ENCODE measurements at regions not wholly inside any gene's neighbourhood (a gene's known extent, or its start where the extent isn't known, plus 50 kb on each side); places are given as distances from the start of the nearest gene placed in this dataset.
A peak's percentile ranks its signal among the peaks of the same experiment; 100 is the strongest.

DNA sequence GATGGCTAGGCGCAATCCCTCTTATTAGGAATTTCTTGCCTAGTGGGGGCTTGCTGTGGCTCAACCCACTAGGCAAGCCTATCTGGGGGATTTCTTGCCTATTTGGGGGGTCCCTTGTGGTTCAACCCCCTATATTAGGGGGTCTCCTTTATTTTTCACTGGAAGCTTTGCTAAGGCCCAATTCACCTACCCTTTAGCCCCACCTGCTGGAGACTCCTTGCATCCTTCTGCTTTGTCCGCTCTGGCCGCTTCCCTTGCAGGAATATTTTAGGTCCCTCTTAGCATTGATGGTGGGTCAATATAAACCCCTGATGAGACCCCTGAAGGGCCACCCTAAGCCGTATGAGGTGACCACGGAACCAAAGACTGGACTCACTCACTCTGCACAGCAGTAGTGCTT lies 1552.1 kb downstream of the AACS start:
- Histone ChIP-seq H3K4me2 (ENCODE audit: low read depth, low read length, poor library complexity, severe bottlenecking) (no peak overlapping the region), H3K79me2 (ENCODE audit: low read length) (no peaks in the 10 kb centered on the region), H4K20me1 (ENCODE audit: insufficient read depth, low read depth, low read length) (no peaks in the 10 kb centered on the region), H3K27me3 (ENCODE audit: low read length) (no peaks in the 10 kb centered on the region), H3K4me3 (ENCODE audit: low read length) (no peak overlapping the region), H3K9ac (ENCODE audit: low read length) (no peak overlapping the region), H3K36me3 (ENCODE audit: insufficient read depth, low read length) (no peaks in the 10 kb centered on the region), H3K9me2 (replicated peaks; ENCODE audit: insufficient read depth, low read length) (no peaks in the 10 kb centered on the region), H3K4me1 (ENCODE audit: low read length) (no peaks in the 10 kb centered on the region), H2AFZ (ENCODE audit: low read length) (no peak overlapping the region), H3K9me3 (ENCODE audit: low read length) (peaks cover 9% of the 10 kb centered on the region), H3K27ac (ENCODE audit: low read length) (no peak overlapping the region)
- peak; percentile 63 for DNase-seq

DNA sequence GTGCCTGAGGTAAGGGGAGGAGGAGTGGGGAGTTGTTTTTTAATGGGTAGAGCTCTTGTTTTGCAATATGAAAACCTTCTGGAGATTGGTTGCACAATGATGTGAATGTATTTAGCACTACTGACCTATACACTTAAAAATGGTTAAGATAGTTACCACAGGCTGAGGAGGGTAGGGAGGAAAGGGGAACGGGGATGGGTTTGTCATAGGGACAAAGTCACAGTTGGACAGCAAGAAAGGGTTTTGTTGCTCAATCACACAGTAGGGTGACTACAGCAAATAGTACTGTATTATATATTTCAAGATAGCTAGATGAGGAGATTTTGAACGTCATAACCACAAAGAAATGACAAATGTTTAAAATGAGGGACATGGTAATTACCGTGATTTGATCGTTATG lies 1562.4 kb downstream of the AACS start:
- H3K79me2 ChIP-seq (ENCODE audit: low read length): no peaks in the 10 kb centered on the region
- no peaks in the 10 kb centered on the region for H3K9me2 ChIP-seq (replicated peaks; ENCODE audit: insufficient read depth, low read length)
- no peak overlapping the region for H3K27ac ChIP-seq (ENCODE audit: low read length)
- no peaks in the 10 kb centered on the region for H3K36me3 ChIP-seq (ENCODE audit: insufficient read depth, low read length)
- H3K4me3 ChIP-seq (ENCODE audit: low read length): no peak overlapping the region
- no peaks in the 10 kb centered on the region for H3K27me3 ChIP-seq (ENCODE audit: low read length)
- H3K4me2 ChIP-seq (ENCODE audit: low read depth, low read length, poor library complexity, severe bottlenecking): no peak overlapping the region
- no peak overlapping the region for H2AFZ ChIP-seq (ENCODE audit: low read length)
- H4K20me1 ChIP-seq (ENCODE audit: insufficient read depth, low read depth, low read length): no peaks in the 10 kb centered on the region
- no peak overlapping the region for H3K9ac ChIP-seq (ENCODE audit: low read length)
- no peak for DNase-seq
- no peaks in the 10 kb centered on the region for H3K9me3 ChIP-seq (ENCODE audit: low read length)
- H3K4me1 ChIP-seq (ENCODE audit: low read length): no peaks in the 10 kb centered on the region

DNA sequence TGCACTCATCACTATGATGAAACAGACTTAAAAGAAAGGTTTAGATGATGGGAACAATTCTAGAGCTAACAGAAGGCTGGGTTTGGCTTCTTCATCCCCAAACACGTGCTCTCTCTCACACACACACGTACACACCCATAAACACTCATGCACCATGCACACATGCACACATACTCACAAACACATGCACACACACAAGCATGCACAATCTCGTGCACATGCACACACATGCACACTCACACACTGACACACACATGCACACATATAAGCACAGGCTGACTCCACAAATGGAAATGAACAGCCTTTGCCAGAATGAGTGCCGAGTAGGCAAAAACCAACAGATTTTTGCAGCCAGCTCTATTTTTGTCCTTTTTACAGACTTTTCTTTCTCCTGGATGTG lies 1571.6 kb downstream of the AACS start:
- Histone ChIP-seq H3K9me3 (ENCODE audit: low read length) (peaks cover 5% of the 10 kb centered on the region), H2AFZ (ENCODE audit: low read length) (no peak overlapping the region), H3K4me2 (ENCODE audit: low read depth, low read length, poor library complexity, severe bottlenecking) (no peak overlapping the region), H3K79me2 (ENCODE audit: low read length) (no peaks in the 10 kb centered on the region), H3K4me3 (ENCODE audit: low read length) (no peak overlapping the region), H3K9me2 (replicated peaks; ENCODE audit: insufficient read depth, low read length) (no peaks in the 10 kb centered on the region), H4K20me1 (ENCODE audit: insufficient read depth, low read depth, low read length) (no peaks in the 10 kb centered on the region), H3K27ac (ENCODE audit: low read length) (no peak overlapping the region), H3K27me3 (ENCODE audit: low read length) (no peaks in the 10 kb centered on the region), H3K9ac (ENCODE audit: low read length) (no peak overlapping the region), H3K36me3 (ENCODE audit: insufficient read depth, low read length) (no peaks in the 10 kb centered on the region), H3K4me1 (ENCODE audit: low read length) (no peaks in the 10 kb centered on the region)
- DNase-seq: no peak

DNA sequence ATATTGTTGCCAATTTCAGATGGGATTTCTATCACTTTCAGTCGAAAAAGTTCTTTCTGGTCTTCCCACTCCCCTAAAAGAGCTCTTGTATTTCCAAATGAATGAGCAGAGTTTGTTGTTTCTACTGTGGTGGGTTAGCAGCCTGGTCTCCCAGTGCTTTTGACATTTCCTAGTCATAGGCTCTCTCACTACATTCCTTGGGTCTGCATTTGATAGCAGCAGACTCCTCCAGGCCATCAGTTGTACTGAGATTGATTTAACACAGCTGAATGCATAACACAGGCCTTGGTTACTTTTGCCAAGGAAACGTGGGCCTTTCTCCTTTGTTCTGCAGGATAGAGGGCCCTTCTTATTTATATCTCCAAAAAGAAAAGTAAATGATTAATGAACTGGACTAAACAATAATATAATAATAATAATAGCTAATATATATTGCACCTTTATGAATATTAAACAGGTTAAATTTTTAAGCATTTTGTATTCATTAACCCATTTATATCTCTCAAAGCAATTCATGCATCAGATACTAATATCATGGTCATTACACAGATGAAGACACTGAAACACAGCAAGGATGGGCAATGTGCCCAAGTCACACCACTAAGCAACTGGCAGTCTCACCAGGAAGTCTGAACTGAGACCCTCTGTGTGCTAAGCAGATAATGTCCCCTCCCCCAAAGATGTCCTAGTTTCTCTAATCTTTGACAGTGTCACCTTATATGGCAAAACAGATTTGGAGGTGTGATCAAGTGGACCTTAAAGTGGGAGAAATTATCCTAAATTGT lies 1579.2 kb downstream of the AACS start:
- Histone ChIP-seq H3K4me2 (ENCODE audit: low read depth, low read length, poor library complexity, severe bottlenecking) (no peak overlapping the region), H3K79me2 (ENCODE audit: low read length) (no peaks in the 10 kb centered on the region), H3K27me3 (ENCODE audit: low read length) (no peaks in the 10 kb centered on the region), H3K9me3 (ENCODE audit: low read length) (peaks cover 4% of the 10 kb centered on the region; the same call in 1 of the 2 replicates), H3K4me3 (ENCODE audit: low read length) (no peak overlapping the region), H3K4me1 (ENCODE audit: low read length) (no peaks in the 10 kb centered on the region), H2AFZ (ENCODE audit: low read length) (no peak overlapping the region), H3K9ac (ENCODE audit: low read length) (no peak overlapping the region), H3K36me3 (ENCODE audit: insufficient read depth, low read length) (no peaks in the 10 kb centered on the region), H4K20me1 (ENCODE audit: insufficient read depth, low read depth, low read length) (no peaks in the 10 kb centered on the region), H3K27ac (ENCODE audit: low read length) (no peak overlapping the region), H3K9me2 (replicated peaks; ENCODE audit: insufficient read depth, low read length) (no peaks in the 10 kb centered on the region)
- DNase-seq: no peak

GRCh38 chr12:126648074-126648473 lies 1582.8 kb downstream of the AACS start:
- H4K20me1 ChIP-seq (ENCODE audit: insufficient read depth, low read depth, low read length): no peaks in the 10 kb centered on the region
- H3K27me3 ChIP-seq (ENCODE audit: low read length): no peaks in the 10 kb centered on the region
- no peak overlapping the region for H3K4me2 ChIP-seq (ENCODE audit: low read depth, low read length, poor library complexity, severe bottlenecking)
- no peak overlapping the region for H3K4me3 ChIP-seq (ENCODE audit: low read length)
- H3K9me2 ChIP-seq (replicated peaks; ENCODE audit: insufficient read depth, low read length): no peaks in the 10 kb centered on the region
- no peak for DNase-seq
- H3K9ac ChIP-seq (ENCODE audit: low read length): no peak overlapping the region
- H3K36me3 ChIP-seq (ENCODE audit: insufficient read depth, low read length): no peaks in the 10 kb centered on the region
- no peak overlapping the region for H2AFZ ChIP-seq (ENCODE audit: low read length)
- no peak overlapping the region for H3K27ac ChIP-seq (ENCODE audit: low read length)
- H3K79me2 ChIP-seq (ENCODE audit: low read length): no peaks in the 10 kb centered on the region
- no peaks in the 10 kb centered on the region for H3K4me1 ChIP-seq (ENCODE audit: low read length)
- peaks cover 4% of the 10 kb centered on the region; the same call in 1 of the 2 replicates for H3K9me3 ChIP-seq (ENCODE audit: low read length)

- Histone ChIP-seq H3K27me3 (ENCODE audit: low read length) (no peaks in the 10 kb centered on the region), H3K4me3 (ENCODE audit: low read length) (no peak overlapping the region), H3K9me3 (ENCODE audit: low read length) (peaks cover 4% of the 10 kb centered on the region; the same call in 1 of the 2 replicates), H2AFZ (ENCODE audit: low read length) (no peak overlapping the region), H3K79me2 (ENCODE audit: low read length) (no peaks in the 10 kb centered on the region), H3K4me2 (ENCODE audit: low read depth, low read length, poor library complexity, severe bottlenecking) (no peak overlapping the region), H3K9me2 (replicated peaks; ENCODE audit: insufficient read depth, low read length) (no peaks in the 10 kb centered on the region), H4K20me1 (ENCODE audit: insufficient read depth, low read depth, low read length) (no peaks in the 10 kb centered on the region), H3K27ac (ENCODE audit: low read length) (no peak overlapping the region), H3K36me3 (ENCODE audit: insufficient read depth, low read length) (no peaks in the 10 kb centered on the region), H3K4me1 (ENCODE audit: low read length) (no peaks in the 10 kb centered on the region), H3K9ac (ENCODE audit: low read length) (no peak overlapping the region)
- no peak for DNase-seq
Observed at GRCh38 chr12:126651133-126651532, 1585.9 kb downstream of the AACS start.

- no peak overlapping the region for H3K4me2 ChIP-seq (ENCODE audit: low read depth, low read length, poor library complexity, severe bottlenecking)
- H3K79me2 ChIP-seq (ENCODE audit: low read length): no peaks in the 10 kb centered on the region
- H4K20me1 ChIP-seq (ENCODE audit: insufficient read depth, low read depth, low read length): no peaks in the 10 kb centered on the region
- H3K27ac ChIP-seq (ENCODE audit: low read length): no peak overlapping the region
- H3K36me3 ChIP-seq (ENCODE audit: insufficient read depth, low read length): no peaks in the 10 kb centered on the region
- no peaks in the 10 kb centered on the region for H3K27me3 ChIP-seq (ENCODE audit: low read length)
- H3K4me1 ChIP-seq (ENCODE audit: low read length): no peaks in the 10 kb centered on the region
- no peak overlapping the region for H3K4me3 ChIP-seq (ENCODE audit: low read length)
- H2AFZ ChIP-seq (ENCODE audit: low read length): no peak overlapping the region
- H3K9ac ChIP-seq (ENCODE audit: low read length): no peak overlapping the region
- no peaks in the 10 kb centered on the region for H3K9me2 ChIP-seq (replicated peaks; ENCODE audit: insufficient read depth, low read length)
- peak; percentile 69 for DNase-seq
- H3K9me3 ChIP-seq (ENCODE audit: low read length): peaks cover 21% of the 10 kb centered on the region
Observed at GRCh38 chr12:126663304-126664094, 1598.3 kb downstream of the AACS start.

DNA sequence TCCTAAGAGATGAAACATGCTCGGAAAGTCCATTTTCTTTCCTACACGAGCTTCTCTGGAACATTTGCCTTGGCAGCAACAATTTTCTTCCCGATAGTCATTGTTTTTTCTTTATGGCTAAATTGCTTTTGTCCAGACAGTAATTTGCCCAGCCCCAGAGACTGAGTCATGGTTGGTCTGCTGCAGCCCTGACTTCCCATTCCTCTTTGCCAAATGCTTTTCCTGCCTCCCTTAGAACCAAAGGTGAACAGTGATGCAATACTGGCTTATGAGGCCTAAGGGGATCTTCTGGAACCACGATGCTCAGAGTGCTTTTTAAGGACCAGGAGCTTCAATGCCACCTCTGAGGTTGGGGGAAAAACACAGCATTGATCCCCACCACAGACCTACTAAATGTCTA lies 1599.6 kb upstream of the TMEM132C start:
- Histone ChIP-seq H3K36me3 (ENCODE audit: insufficient read depth, low read length) (no peaks in the 10 kb centered on the region), H3K27ac (ENCODE audit: low read length) (no peak overlapping the region), H3K9me2 (replicated peaks; ENCODE audit: insufficient read depth, low read length) (no peaks in the 10 kb centered on the region), H2AFZ (ENCODE audit: low read length) (no peak overlapping the region), H3K4me1 (ENCODE audit: low read length) (no peaks in the 10 kb centered on the region), H3K9ac (ENCODE audit: low read length) (no peak overlapping the region), H3K27me3 (ENCODE audit: low read length) (no peaks in the 10 kb centered on the region), H3K79me2 (ENCODE audit: low read length) (no peaks in the 10 kb centered on the region), H3K9me3 (ENCODE audit: low read length) (peaks cover 18% of the 10 kb centered on the region), H4K20me1 (ENCODE audit: insufficient read depth, low read depth, low read length) (no peaks in the 10 kb centered on the region), H3K4me2 (ENCODE audit: low read depth, low read length, poor library complexity, severe bottlenecking) (no peak overlapping the region), H3K4me3 (ENCODE audit: low read length) (no peak overlapping the region)
- no peak for DNase-seq
